Adrenal gland (tissue), 9 donors: ENCODE measurements at regions not wholly inside any gene's neighbourhood (a gene's known extent, or its start where the extent isn't known, plus 50 kb on each side); places are given as distances from the start of the nearest gene placed in this dataset.

Source experiments
- DNase-seq, 7 donors: peaks; one replicate each; pipeline ENCODE4 v3.0.0-alpha.2; 2019 to 2020
- H3K27ac ChIP-seq, 5 donors: fragments of 200-600 bp; sonication (generic) in 4 of 5; 1 replicate in 3 of 5; 2 replicates in 2 of 5; pipeline versions ENCODE4 v1.5.1 to v1.8.0; 2016 to 2020; ENCODE audit warnings: mild to moderate bottlenecking in 1 of 5
- H3K27me3 ChIP-seq: fragments of 200-600 bp; 2 replicates; pipeline ENCODE4 v1.8.0; 2021
- H3K36me3 ChIP-seq, 2 donors: fragments of 200-600 bp; replicated peaks in 1 of 2; 1 replicate in 1 of 2; 2 replicates in 1 of 2; pipeline versions ENCODE4 v1.5.1 to v1.8.0; 2018 to 2022
- H3K4me1 ChIP-seq, 2 donors: fragments of 200-600 bp; replicated peaks in 1 of 2; 1 replicate in 1 of 2; 2 replicates in 1 of 2; pipeline versions ENCODE4 v1.5.1 to v1.8.0; 2018 to 2021
- H3K4me3 ChIP-seq, 4 donors: fragments of 200-600 bp; sonication (generic) in 3 of 4; one replicate each; pipeline ENCODE4 v1.5.1; 2016 to 2018
- H3K9me3 ChIP-seq, 3 donors: fragments of 200-600 bp; sonication (generic) in 1 of 3; replicated peaks in 1 of 3; 1 replicate in 2 of 3; 2 replicates in 1 of 3; pipeline versions ENCODE4 v1.5.1 to v1.8.0; 2016 to 2021
- POLR2A ChIP-seq, 2 donors: fragments of 450-650 bp; IDR thresholded peaks; one replicate each; pipeline ENCODE4 v1.6.1; 2017; ENCODE audit warnings: antibody characterized with exemption in 2 of 2, mild to moderate bottlenecking in 2 of 2, moderate library complexity in 1 of 2
- WGBS, 4 donors: extraction: QIAGEN DNeasy Blood & Tissue Kit in 2 of 4; methylation state at CpG; one replicate each; pipeline versions ENCODE4 v1.1.5 to v1.1.7; 2013 to 2017; 5-methylcytosine and 5-hydroxymethylcytosine counted together
- intact Hi-C, 2 donors: fragments of 100-400 bp; cut with DNase I; formaldehyde crosslinking; loops; one replicate each; pipeline versions ENCODE4 v1.14.1 to v1.15.0; 2022 to 2023
- TF ChIP-seq, protein P1 (sequence below), 6 experiments: fragments of 450-650 bp in 4 of 6; fragments of 200-600 bp in 2 of 6; sonication (generic) in 1 of 6; IDR thresholded peaks; 1 replicate in 5 of 6; 2 replicates in 1 of 6; pipeline versions ENCODE4 v1.5.1 to v1.8.0; 2016 to 2021; ENCODE audit warnings: antibody characterized with exemption in 6 of 6, mild to moderate bottlenecking in 2 of 6, moderate library complexity in 1 of 6
- donor health status: healthy with polysubstance abuse.
- donor health status: Bipolar disorder and iron deficiency.
- donor health status: DM: yes; HTN: yes; CAD: no.
- donor health status: DM: no; HTN: no; CAD: no.
- donor health status: DM: no; HTN: no; CAD: no.

DNA sequence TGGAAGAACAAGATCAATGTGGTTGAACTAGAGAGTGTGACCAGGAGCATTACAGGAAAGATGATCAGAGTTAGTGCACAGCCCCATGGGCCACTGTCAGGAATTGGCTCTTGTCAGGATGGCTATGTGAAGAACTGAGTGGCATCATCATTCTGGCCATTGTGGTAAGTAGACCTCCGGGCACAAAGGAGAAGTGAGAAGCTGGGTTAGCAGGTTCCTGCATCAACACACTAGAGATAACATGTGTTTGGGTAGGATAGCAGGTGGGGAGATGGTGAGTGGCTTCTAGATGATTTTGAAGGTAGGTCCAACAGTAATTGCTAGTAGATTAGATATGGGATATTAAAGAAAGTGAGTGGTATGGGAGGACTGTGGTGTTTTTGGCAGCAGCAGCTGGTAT is 408.2 kb downstream of the TSN start:
- TF ChIP-seq, protein P1, sequence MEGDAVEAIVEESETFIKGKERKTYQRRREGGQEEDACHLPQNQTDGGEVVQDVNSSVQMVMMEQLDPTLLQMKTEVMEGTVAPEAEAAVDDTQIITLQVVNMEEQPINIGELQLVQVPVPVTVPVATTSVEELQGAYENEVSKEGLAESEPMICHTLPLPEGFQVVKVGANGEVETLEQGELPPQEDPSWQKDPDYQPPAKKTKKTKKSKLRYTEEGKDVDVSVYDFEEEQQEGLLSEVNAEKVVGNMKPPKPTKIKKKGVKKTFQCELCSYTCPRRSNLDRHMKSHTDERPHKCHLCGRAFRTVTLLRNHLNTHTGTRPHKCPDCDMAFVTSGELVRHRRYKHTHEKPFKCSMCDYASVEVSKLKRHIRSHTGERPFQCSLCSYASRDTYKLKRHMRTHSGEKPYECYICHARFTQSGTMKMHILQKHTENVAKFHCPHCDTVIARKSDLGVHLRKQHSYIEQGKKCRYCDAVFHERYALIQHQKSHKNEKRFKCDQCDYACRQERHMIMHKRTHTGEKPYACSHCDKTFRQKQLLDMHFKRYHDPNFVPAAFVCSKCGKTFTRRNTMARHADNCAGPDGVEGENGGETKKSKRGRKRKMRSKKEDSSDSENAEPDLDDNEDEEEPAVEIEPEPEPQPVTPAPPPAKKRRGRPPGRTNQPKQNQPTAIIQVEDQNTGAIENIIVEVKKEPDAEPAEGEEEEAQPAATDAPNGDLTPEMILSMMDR (IDR thresholded peaks at IDR 0.05) = no peak
- TF ChIP-seq POLR2A (IDR thresholded peaks at IDR 0.05) = no peak
- 43 to 87% (median 63%) methylated on average over 1 of the region's 1 CpG for WGBS, 4 donors
- DNase-seq = no peak
- H3K9me3 ChIP-seq = no peaks in the 10 kb centered on the region
- H3K4me3 ChIP-seq = no peak overlapping the region
- no peaks in the 10 kb centered on the region for H3K36me3 ChIP-seq
- H3K27ac ChIP-seq = no peak overlapping the region
- H3K27me3 ChIP-seq = no peaks in the 10 kb centered on the region
- intact Hi-C loops = no loop called here
- no peaks in the 10 kb centered on the region for H3K4me1 ChIP-seq

DNA sequence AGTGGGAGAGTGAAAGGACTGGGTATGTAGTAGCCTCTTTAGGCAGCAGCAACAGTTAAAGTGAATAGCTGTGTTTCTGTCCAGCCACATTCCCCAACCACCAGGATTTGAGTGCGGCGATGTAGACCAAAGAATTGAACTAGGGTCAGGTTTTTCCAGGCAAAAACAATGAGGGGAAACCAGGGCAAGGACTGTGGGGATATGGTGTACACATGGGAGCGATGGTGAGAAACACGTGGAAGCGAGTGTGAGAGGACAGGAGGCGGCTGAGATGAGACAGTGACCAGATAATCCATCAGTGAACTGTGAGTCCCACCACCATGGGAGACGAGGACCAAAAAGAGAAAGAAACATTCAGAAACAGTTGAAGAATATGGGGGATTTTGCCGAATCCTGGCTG is 409.5 kb downstream of the TSN start:
- 79 to 85% (median 81%) methylated on average over 8 of the region's 8 CpGs for WGBS, 4 donors
- no peak for DNase-seq
- TF ChIP-seq, protein P1 (IDR thresholded peaks at IDR 0.05) = no peak
- no peak for TF ChIP-seq POLR2A (IDR thresholded peaks at IDR 0.05)
- Histone ChIP-seq H3K9me3 (no peaks in the 10 kb centered on the region), H3K27me3 (no peaks in the 10 kb centered on the region), H3K4me1 (no peaks in the 10 kb centered on the region), H3K27ac (no peak overlapping the region), H3K36me3 (no peaks in the 10 kb centered on the region), H3K4me3 (no peak overlapping the region)
- intact Hi-C loops = no loop called here

DNA sequence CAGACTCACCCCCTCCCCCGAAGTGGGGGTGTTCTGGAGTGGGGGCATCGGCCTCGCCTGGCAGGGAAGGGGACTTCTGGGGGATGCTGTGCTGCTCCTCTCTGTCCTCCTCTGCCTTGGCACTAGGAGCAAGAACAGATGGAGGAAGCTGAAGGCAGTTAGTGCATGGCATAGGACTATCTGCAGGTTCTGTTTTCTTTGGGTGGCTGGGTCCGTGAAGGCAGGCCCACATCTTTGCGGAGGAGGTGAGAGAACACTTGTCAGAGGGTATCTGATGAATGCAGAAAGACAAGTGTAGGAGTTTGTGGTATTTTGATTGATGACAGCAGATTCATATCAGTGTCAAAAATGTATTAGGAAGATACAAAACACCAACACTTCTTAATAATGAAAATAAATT is 411.4 kb downstream of the TSN start:
- intact Hi-C loops = no loop called here
- no peak for DNase-seq
- Histone ChIP-seq H3K9me3 (no peaks in the 10 kb centered on the region), H3K27ac (no peak overlapping the region), H3K27me3 (no peaks in the 10 kb centered on the region), H3K4me1 (no peaks in the 10 kb centered on the region), H3K36me3 (no peaks in the 10 kb centered on the region), H3K4me3 (no peak overlapping the region)
- TF ChIP-seq, protein P1 (IDR thresholded peaks at IDR 0.05) = no peak
- TF ChIP-seq POLR2A (IDR thresholded peaks at IDR 0.05) = no peak
- 64 to 79% (median 72%) methylated on average over 5 of the region's 5 CpGs for WGBS, 4 donors

DNA sequence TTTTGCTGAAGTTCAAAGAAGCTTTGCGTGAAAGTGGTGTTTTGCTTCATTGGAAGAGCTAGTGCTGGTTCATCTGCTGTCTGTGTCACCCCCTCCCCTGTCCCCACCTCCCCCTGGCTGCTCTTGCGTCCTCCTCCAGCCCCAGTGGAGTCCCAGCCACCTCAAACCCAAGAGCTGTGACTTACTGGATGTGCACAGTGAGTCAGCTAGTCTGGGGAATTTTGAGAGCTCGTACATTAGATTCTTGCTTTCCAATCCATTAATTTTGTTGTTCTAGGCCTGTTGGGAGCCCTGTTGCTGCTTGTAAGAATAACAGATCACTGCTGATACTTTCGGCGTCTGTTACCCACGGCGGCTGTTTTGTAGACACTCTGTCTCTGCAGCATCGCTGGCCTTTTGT is 412.1 kb downstream of the TSN start:
- no peak for DNase-seq
- 50 to 62% (median 54%) methylated on average over 8 of the region's 8 CpGs for WGBS, 4 donors
- Histone ChIP-seq H3K27me3 (no peaks in the 10 kb centered on the region), H3K9me3 (no peaks in the 10 kb centered on the region), H3K4me1 (no peaks in the 10 kb centered on the region), H3K36me3 (no peaks in the 10 kb centered on the region), H3K4me3 (no peak overlapping the region), H3K27ac (no peak overlapping the region)
- TF ChIP-seq, protein P1 (IDR thresholded peaks at IDR 0.05) = no peak
- TF ChIP-seq POLR2A (IDR thresholded peaks at IDR 0.05) = no peak
- intact Hi-C loops = no loop called here
